GM18873 (cell line): ENCODE measurements at regions not wholly inside any gene's neighbourhood (a gene's known extent, or its start where the extent isn't known, plus 50 kb on each side); places are given as distances from the start of the nearest gene placed in this dataset.

Experiments used
- ATAC-seq: cut with Tn5 transposase; IDR thresholded peaks from one replicate; pipeline ENCODE4 v1.9.1; 2021; ENCODE audit warnings: mild to moderate bottlenecking, moderate library complexity, moderate number of reproducible peaks; ENCODE audit not compliant: unreplicated experiment, low FRiP score

DNA sequence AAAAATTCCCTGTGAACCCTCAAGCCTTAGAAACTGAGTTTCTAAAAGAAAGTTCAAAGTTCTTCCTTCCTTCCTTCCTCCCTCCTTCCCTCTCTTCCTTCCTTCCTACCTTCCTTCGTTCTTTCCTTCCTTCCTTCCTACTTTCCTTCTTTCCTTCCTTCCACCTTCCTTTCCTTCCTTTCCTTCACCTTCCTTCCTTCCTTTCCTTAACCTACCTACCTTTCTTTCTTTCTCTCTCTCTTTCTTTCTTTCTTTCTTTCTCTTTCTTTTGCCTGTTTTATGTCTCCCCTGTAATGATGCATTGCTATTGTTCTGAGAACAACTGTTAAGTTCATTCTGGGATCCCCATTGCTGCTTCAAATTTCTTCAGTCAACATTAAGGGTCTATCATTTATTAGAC, 551.1 kb downstream of the TFEC start:
- no peak for ATAC-seq

DNA sequence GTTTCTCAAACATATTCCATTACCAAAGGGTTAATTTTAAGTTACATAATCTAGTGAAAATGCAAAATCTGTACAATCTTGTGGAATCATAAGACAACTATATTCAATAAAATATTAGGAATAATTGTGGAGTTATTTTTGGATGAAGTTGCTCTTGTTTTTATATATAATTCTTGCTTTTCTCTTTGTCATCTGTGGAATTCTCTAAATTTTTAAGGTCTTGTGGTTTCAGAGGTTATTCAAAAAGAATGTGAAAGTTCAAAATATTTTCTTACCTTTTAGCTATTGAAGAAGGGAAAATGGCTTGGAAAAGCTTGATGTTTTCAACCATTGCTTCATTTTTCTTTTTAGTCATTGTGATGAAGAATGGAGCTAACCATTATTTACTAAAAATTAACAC, 552.1 kb downstream of the TFEC start:
- ATAC-seq: no peak

GRCh38 chr7:115477193-115477651, 553.3 kb downstream of the TFEC start:
- ATAC-seq: no peak

GRCh38 chr7:115476671-115477181, 553.8 kb downstream of the TFEC start:
- no peak for ATAC-seq

- ATAC-seq: no peak
These were observed 554.0 kb downstream of the MDFIC start for GRCh38 chr7:115475761-115476385.

GRCh38 chr7:115475206-115475605, 553.3 kb downstream of the MDFIC start:
- ATAC-seq: no peak

DNA sequence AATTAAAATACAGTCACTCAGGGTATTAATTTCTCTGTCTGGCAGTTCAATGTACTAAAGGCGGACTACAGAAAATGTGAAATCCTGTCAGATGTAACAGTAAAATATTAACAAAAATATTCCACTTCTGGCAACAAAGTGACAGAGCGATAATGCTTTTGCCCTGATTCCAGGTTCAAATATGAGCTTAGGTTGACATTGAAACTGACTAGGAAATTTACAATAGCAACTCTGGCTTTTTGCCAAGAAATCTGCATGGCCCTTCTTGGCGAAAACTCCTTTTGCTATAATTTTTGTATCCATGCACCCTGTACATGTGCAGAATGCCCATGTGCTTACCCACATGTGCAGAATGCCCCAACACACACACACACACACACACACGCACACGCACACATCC, 552.2 kb downstream of the MDFIC start:
- no peak for ATAC-seq

DNA sequence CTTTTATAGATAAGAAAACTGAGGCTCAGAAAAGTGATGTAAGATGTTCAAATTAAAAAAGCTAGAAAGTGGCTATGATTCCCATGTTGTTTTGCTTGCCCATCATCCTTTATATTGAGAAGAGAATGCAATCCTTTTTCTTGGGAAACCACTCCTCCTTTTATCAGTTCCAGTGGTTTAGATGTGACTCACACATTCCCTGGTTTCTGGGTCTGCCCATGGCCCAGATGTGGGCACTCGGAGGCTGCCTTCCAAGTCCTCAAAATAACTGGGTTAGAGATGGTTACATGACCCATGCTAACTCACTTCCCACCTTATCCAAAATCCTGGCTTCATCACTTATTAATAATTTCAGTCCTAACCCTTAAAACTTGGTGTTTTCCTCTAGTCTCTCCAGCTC, 550.0 kb downstream of the MDFIC start:
- no peak for ATAC-seq

- ATAC-seq: no peak
These were observed 540.6 kb downstream of the MDFIC start for GRCh38 chr7:115462301-115463015.

GRCh38 chr7:115449689-115450088, 527.8 kb downstream of the MDFIC start:
- ATAC-seq: no peak

DNA sequence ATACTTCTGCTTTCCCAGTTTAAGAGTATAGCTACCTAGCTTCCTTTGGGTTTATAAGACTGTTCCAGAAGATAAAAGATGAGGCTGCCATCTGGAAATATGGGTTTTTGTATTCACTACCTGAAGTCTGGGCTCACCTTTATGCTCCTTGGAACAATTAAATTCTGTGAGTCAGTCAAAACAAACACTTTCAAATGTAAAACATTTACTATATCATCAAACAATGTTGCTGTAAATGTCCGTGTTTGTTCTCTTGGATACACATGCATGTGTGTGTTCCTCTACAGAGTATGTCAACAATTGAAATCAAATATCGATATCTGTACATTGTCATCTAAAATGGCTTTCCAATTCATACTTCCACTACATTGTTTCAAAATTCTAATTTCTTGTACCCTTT, 525.6 kb downstream of the MDFIC start:
- no peak for ATAC-seq

- ATAC-seq: no peak
These were observed 519.1 kb downstream of the MDFIC start for GRCh38 chr7:115441033-115441432.

- peak; percentile 94 for ATAC-seq
These were observed 513.3 kb downstream of the MDFIC start for GRCh38 chr7:115435178-115435577.

DNA sequence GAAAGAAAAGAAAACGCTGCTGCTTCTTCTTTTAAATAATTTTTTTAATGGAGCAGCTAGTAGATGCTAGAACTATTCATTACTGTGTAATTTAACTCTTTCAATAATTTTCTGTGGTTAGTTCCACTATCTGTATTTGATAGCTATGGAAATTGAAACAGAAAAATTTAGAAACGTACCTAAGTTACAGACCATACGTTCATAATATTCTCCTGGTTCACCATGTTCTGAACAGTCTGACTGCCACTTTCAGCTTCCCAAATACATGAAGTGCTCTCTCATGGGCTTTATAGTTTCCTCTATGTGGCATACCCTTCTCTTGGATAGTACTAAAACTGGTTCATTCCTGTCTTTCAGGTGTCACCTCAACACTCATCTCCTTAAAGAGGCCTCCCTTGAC, 508.0 kb downstream of the MDFIC start:
- ATAC-seq: no peak

DNA sequence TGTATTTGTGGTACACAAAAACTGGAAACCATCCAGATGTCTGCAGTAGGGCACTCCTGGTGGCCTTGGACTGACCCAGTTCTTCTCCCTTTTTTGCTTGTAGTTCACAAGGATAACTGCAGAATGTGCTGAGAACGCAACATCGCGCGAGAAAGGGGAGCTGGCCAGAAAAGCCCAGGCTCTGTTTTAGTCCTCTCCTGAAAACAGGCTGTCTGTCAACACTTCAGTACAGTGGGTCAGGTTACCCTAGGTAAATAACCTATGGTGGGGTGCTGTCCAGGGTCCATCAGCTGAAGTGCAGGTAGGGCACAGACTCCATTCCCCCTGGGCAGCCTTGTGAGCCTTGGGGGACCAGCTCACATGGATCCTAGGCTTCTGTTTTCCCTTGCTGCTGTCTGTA, 495.8 kb downstream of the MDFIC start:
- ATAC-seq: no peak

DNA sequence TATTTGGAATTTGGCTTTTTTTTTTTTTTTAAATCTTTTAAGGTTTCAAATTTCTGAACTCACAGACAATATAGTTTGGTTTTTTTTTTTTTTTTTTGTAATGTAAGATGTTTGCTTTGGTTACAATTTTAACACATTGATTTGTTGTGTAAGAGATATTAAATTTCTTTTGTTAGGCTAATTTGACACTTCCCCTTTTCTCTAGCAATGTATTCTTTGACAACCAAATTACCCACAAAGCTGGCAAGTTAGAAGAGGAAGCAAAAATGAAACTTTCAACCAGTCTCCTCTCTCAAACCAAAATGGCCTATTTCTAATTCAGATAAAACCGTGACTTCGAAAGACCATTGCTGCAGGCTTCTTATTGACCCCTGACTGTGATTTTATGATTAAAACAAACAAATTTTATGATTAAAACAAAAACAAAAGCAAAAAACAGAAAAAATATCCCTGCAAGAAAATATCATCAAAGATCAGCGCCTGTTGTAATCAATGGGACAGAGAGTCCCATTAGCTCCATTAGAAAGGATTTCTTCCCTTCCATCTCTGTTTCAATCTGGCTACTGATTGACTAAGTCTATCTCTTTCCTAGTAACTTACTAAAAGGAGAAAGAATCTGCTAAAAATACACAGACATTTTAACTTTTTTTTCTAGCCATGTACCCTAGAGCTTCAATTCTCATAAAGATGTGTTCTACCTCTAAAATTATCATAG, 489.2 kb downstream of the MDFIC start:
- ATAC-seq: peak; percentile 88

GRCh38 chr7:115410434-115410820, 488.5 kb downstream of the MDFIC start:
- no peak for ATAC-seq

- ATAC-seq: no peak
These were observed 488.0 kb downstream of the MDFIC start for GRCh38 chr7:115409682-115410433.

DNA sequence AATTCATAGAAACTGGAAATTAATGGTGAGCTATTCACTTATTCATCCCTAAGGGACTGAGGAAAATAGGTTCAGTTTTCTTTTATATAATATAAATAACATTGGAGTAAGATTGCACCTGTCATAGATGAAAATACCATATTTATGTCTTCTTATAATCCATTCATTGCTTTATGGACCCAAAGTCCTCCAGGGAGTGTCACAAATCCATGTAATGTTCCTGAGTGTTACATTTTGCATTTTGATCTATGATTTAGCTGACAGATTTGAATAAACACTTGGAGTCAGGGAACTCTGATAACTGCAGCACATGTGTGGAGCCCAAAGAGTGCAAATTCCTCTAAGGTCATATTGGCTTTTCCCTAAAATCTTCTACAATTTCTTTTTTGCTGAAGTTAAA, 484.3 kb downstream of the MDFIC start:
- ATAC-seq: no peak

DNA sequence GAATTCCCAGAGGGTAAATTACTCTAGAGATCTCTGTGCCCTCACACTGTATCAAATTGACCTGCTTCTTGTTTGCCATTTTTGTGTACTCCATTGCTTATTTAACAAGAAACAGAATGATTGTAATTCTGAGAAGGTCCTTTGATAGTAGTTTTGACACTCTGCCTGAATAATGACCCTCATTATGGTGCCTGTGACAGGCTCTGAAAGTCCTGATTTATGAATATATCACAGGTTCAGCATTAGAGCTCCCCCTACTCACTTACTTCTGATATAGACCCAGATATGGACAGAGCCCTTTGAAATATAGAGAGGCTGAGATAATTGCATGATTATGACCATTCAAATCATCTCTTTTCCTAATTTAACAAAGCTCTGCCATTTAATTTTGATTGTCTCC, 465.2 kb downstream of the MDFIC start:
- ATAC-seq: no peak

DNA sequence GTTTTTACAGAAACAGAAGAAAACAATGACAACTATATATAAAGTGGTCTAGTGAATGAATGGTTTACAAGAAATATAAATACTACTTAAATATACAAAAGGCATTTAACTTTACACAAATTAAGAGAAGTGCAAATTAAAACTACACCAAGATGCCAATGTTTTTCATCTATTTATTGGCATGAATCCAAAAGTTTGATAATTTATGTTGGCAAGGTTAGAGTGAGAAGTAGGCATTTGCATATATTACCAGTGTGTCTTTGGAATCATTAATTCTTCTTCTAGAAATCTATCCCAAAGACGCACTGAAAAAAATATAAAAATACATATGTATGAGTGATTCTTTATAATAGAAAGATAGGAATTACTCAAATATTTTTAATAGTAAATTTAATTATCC, 457.4 kb downstream of the MDFIC start:
- ATAC-seq: no peak
